Ishikawa (cell line): ENCODE measurements at regions not wholly inside any gene's neighbourhood (a gene's known extent, or its start where the extent isn't known, plus 50 kb on each side); places are given as distances from the start of the nearest gene placed in this dataset.

ENCODE experiments used
- CEBPB ChIP-seq: IDR thresholded peaks from 2 replicates; pipeline ENCODE4 v1.6.1; 2012
- CREB1 ChIP-seq: IDR thresholded peaks from 2 replicates; pipeline ENCODE4 v1.6.1; 2012; ENCODE audit warnings: low read depth
- EGR1 ChIP-seq: IDR thresholded peaks from 2 replicates; pipeline ENCODE4 v1.6.1; 2012
- NFIC ChIP-seq: IDR thresholded peaks from 2 replicates; pipeline ENCODE4 v1.6.1; 2012
- RAD21 ChIP-seq: IDR thresholded peaks from 2 replicates; pipeline ENCODE4 v1.6.1; 2012; ENCODE audit warnings: low read depth
- TCF12 ChIP-seq: IDR thresholded peaks from 2 replicates; pipeline ENCODE4 v1.6.1; 2012; ENCODE audit warnings: low read depth
- TEAD4 ChIP-seq: IDR thresholded peaks from 2 replicates; pipeline ENCODE4 v1.6.1; 2012
- YY1 ChIP-seq: IDR thresholded peaks from 2 replicates; pipeline ENCODE4 v1.6.1; 2012; ENCODE audit warnings: low read depth
- TF ChIP-seq, protein P1 (sequence below): IDR thresholded peaks from 2 replicates; pipeline ENCODE4 v1.6.1; 2012; ENCODE audit warnings: low read depth, mild to moderate bottlenecking
- TF ChIP-seq, protein P2 (sequence below): IDR thresholded peaks from 2 replicates; pipeline ENCODE4 v1.6.1; 2012

DNA sequence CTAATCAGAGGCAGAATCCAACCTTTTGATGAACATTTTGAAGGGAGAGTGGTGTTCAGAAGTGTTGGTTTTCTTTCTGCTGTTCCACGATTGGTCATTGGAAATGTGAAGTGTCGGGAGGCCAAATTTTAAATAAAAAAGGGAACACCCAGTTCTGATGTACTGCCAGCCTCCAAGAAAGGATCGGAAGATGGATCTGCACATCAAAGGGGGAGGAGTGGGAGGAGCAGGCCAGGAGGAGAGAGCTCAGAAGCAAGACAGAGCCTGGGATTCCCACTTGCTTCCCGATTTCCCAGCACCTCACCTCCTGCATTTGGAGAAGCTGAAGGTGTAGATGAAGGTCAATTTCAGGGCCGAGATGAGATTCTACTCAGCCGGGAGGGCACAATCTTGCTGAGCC, 55.9 kb upstream of the NAA20 start:
- TF ChIP-seq EGR1 (no peak), NFIC (no peak), YY1 (no peak), RAD21 (no peak), CEBPB (no peak), TCF12 (no peak), CREB1 (no peak), TEAD4 (no peak)
- TF ChIP-seq, protein P1, sequence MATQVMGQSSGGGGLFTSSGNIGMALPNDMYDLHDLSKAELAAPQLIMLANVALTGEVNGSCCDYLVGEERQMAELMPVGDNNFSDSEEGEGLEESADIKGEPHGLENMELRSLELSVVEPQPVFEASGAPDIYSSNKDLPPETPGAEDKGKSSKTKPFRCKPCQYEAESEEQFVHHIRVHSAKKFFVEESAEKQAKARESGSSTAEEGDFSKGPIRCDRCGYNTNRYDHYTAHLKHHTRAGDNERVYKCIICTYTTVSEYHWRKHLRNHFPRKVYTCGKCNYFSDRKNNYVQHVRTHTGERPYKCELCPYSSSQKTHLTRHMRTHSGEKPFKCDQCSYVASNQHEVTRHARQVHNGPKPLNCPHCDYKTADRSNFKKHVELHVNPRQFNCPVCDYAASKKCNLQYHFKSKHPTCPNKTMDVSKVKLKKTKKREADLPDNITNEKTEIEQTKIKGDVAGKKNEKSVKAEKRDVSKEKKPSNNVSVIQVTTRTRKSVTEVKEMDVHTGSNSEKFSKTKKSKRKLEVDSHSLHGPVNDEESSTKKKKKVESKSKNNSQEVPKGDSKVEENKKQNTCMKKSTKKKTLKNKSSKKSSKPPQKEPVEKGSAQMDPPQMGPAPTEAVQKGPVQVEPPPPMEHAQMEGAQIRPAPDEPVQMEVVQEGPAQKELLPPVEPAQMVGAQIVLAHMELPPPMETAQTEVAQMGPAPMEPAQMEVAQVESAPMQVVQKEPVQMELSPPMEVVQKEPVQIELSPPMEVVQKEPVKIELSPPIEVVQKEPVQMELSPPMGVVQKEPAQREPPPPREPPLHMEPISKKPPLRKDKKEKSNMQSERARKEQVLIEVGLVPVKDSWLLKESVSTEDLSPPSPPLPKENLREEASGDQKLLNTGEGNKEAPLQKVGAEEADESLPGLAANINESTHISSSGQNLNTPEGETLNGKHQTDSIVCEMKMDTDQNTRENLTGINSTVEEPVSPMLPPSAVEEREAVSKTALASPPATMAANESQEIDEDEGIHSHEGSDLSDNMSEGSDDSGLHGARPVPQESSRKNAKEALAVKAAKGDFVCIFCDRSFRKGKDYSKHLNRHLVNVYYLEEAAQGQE, result no peak
- TF ChIP-seq, protein P2, sequence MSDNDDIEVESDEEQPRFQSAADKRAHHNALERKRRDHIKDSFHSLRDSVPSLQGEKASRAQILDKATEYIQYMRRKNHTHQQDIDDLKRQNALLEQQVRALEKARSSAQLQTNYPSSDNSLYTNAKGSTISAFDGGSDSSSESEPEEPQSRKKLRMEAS, result no peak
